Brain microvascular endothelial cell (primary cell): ENCODE measurements at regions not wholly inside any gene's neighbourhood (a gene's known extent, or its start where the extent isn't known, plus 50 kb on each side); places are given as distances from the start of the nearest gene placed in this dataset.

ENCODE experiments used
- DNase-seq: peaks from one replicate; pipeline ENCODE4 v3.0.0-alpha.2; 2020
- H3K27ac ChIP-seq: fragments of 250-450 bp; sonication (Bioruptor Pico); 2 replicates; pipeline ENCODE4 v1.5.1; 2020; ENCODE audit warnings: mild to moderate bottlenecking, moderate library complexity
- H3K27me3 ChIP-seq: fragments of 250-450 bp; sonication (Bioruptor Pico); replicated peaks from 2 replicates; pipeline ENCODE4 v1.5.1; 2020; ENCODE audit warnings: mild to moderate bottlenecking
- H3K36me3 ChIP-seq: fragments of 250-450 bp; sonication (Bioruptor Pico); replicated peaks from 2 replicates; pipeline ENCODE4 v1.5.1; 2020; ENCODE audit warnings: mild to moderate bottlenecking
- H3K4me3 ChIP-seq: 2 replicates; pipeline ENCODE4 v1.5.1; 2011; ENCODE audit warnings: low read depth, mild to moderate bottlenecking, control low read depth, low read length, moderate library complexity
- in situ Hi-C: cut with HindIII; loops from 2 replicates; pipeline ENCODE4 v1.10.0; 2017; ENCODE audit warnings: low sequenced_read_pairs, low pct_ligation_motif_present
- TF ChIP-seq, protein P1 (sequence below): IDR thresholded peaks from 2 replicates; pipeline ENCODE4 v1.5.1; 2011; ENCODE audit warnings: low read depth, mild to moderate bottlenecking, moderate library complexity, low read length, control low read depth, inconsistent platforms; ENCODE audit errors: missing control alignments

GRCh38 chr17:56648321-56648720 is 54.8 kb downstream of the NOG start:
- in situ Hi-C loops: no loop called here
- no peak for DNase-seq
- no peak overlapping the region for H3K4me3 ChIP-seq
- H3K36me3 ChIP-seq: no peaks in the 10 kb centered on the region
- H3K27ac ChIP-seq: no peak overlapping the region
- H3K27me3 ChIP-seq: no peaks in the 10 kb centered on the region
- TF ChIP-seq, protein P1, sequence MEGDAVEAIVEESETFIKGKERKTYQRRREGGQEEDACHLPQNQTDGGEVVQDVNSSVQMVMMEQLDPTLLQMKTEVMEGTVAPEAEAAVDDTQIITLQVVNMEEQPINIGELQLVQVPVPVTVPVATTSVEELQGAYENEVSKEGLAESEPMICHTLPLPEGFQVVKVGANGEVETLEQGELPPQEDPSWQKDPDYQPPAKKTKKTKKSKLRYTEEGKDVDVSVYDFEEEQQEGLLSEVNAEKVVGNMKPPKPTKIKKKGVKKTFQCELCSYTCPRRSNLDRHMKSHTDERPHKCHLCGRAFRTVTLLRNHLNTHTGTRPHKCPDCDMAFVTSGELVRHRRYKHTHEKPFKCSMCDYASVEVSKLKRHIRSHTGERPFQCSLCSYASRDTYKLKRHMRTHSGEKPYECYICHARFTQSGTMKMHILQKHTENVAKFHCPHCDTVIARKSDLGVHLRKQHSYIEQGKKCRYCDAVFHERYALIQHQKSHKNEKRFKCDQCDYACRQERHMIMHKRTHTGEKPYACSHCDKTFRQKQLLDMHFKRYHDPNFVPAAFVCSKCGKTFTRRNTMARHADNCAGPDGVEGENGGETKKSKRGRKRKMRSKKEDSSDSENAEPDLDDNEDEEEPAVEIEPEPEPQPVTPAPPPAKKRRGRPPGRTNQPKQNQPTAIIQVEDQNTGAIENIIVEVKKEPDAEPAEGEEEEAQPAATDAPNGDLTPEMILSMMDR: no peak

GRCh38 chr17:56648806-56649205 is 55.3 kb downstream of the NOG start:
- in situ Hi-C loops: no loop called here
- H3K36me3 ChIP-seq: no peaks in the 10 kb centered on the region
- TF ChIP-seq, protein P1: no peak
- H3K27me3 ChIP-seq: no peaks in the 10 kb centered on the region
- H3K4me3 ChIP-seq: no peak overlapping the region
- no peak overlapping the region for H3K27ac ChIP-seq
- DNase-seq: no peak

- Histone ChIP-seq H3K36me3 (no peaks in the 10 kb centered on the region), H3K27me3 (no peaks in the 10 kb centered on the region), H3K4me3 (no peak overlapping the region), H3K27ac (no peak overlapping the region)
- in situ Hi-C loops: no loop called here
- TF ChIP-seq, protein P1: no peak
- DNase-seq: no peak
Measured at GRCh38 chr17:56652628-56653027, 59.1 kb downstream of the NOG start.

DNA sequence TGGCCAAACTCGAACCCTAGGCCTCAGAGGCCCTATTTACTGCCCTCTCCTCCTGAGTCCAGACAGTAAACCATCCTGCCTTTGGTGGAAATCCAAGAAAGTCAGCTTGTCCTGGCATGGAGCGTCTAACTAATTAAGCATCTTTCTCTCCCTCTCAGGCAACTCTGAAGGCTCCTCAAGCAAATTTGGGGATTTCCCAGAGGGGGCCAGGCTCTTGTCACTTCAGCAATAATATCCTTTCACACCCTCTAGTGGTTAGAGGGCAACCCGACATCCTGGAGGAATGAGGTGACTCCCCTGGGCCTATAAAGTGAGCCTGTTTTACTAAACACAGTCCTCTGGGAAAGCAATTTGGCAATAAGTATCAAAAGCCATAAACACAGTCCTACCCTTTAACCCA is 60.4 kb downstream of the NOG start:
- H3K27ac ChIP-seq: no peak overlapping the region
- in situ Hi-C loops: no loop called here
- peak; percentile 39 for DNase-seq
- H3K27me3 ChIP-seq: no peaks in the 10 kb centered on the region
- H3K4me3 ChIP-seq: no peak overlapping the region
- no peaks in the 10 kb centered on the region for H3K36me3 ChIP-seq
- TF ChIP-seq, protein P1: peak; percentile 72

GRCh38 chr17:56656701-56657327 is 63.3 kb downstream of the NOG start:
- no peak for DNase-seq
- in situ Hi-C loops: no loop called here
- Histone ChIP-seq H3K4me3 (no peak overlapping the region), H3K27ac (no peak overlapping the region), H3K27me3 (no peaks in the 10 kb centered on the region), H3K36me3 (no peaks in the 10 kb centered on the region)
- TF ChIP-seq, protein P1: no peak

- in situ Hi-C loops: no loop called here
- TF ChIP-seq, protein P1: no peak
- Histone ChIP-seq H3K36me3 (no peaks in the 10 kb centered on the region), H3K4me3 (no peak overlapping the region), H3K27me3 (no peaks in the 10 kb centered on the region), H3K27ac (no peak overlapping the region)
- no peak for DNase-seq
Measured at GRCh38 chr17:56658648-56659047, 65.1 kb downstream of the NOG start.
